Panc1 (cell line): ENCODE measurements at regions not wholly inside any gene's neighbourhood (a gene's known extent, or its start where the extent isn't known, plus 50 kb on each side); places are given as distances from the start of the nearest gene placed in this dataset.

Experiments
- ATAC-seq: fragments of 200-7000 bp; cut with Tn5 transposase; 2 replicates; pipeline ENCODE4 v1.9.1; 2020; ENCODE audit warnings: mild to moderate bottlenecking, moderate library complexity
- BruUV-seq: library from RNA; stranded (reverse); fragments of 400-500 nt; replicated peaks from 2 replicates; lab custom pipeline; 2021; lab: Mats Ljungman, UMichigan
- CTCF ChIA-PET: fragments of 300-600 bp; sonication (Branson Sonifier 250); formaldehyde crosslinking; loops from one replicate; lab custom pipeline; 2022; ENCODE audit warnings: antibody characterized with exemption; lab: Charles Lee
- POLR2A ChIA-PET: fragments of 300-600 bp; sonication (Branson Sonifier 250); formaldehyde crosslinking; loops from one replicate; lab custom pipeline; 2022; ENCODE audit warnings: antibody characterized with exemption; lab: Charles Lee
- DNase-seq: peaks from one replicate; pipeline ENCODE4 v3.0.0-alpha.2; 2010; ENCODE audit warnings: low read depth, low spot score
- H3K27ac ChIP-seq: 2 replicates; pipeline ENCODE4 v1.5.1; 2011; ENCODE audit warnings: mild to moderate bottlenecking, low read length, inconsistent platforms
- H3K27me3 ChIP-seq: fragments of 200-500 bp; sonication (Bioruptor generic); 2 replicates; pipeline ENCODE4 v1.6.0; 2014; ENCODE audit warnings: low read length, inconsistent platforms; ENCODE audit not compliant: control insufficient read depth, insufficient read depth
- H3K36me3 ChIP-seq: fragments of 200-500 bp; sonication (Bioruptor generic); 2 replicates; pipeline ENCODE4 v1.5.1; 2014; ENCODE audit warnings: inconsistent platforms, mild to moderate bottlenecking, low read length, moderate library complexity; ENCODE audit not compliant: control insufficient read depth, insufficient read depth
- H3K4me1 ChIP-seq: 2 replicates; pipeline ENCODE4 v1.5.1; 2011; ENCODE audit warnings: inconsistent platforms, mild to moderate bottlenecking, low read length, moderate library complexity; ENCODE audit not compliant: control insufficient read depth, insufficient read depth
- H3K4me3 ChIP-seq, 2 experiments: 2 replicates each; pipeline ENCODE4 v1.5.1; 2011 to 2012; ENCODE audit warnings: low read depth in 2 of 2, low read length in 2 of 2, mild to moderate bottlenecking in 2 of 2, inconsistent platforms in 1 of 2, moderate library complexity in 1 of 2
- H3K9me3 ChIP-seq: fragments of 200-500 bp; sonication (Bioruptor generic); 2 replicates; pipeline ENCODE4 v1.5.1; 2014; ENCODE audit warnings: low read depth, mild to moderate bottlenecking, inconsistent platforms, low read length, moderate library complexity; ENCODE audit not compliant: control insufficient read depth, insufficient read depth
- CTCF ChIP-seq: fragments of 450-650 bp; IDR thresholded peaks from 2 replicates; pipeline ENCODE4 v1.5.1; 2017; ENCODE audit warnings: mild to moderate bottlenecking
- POLR2AphosphoS5 ChIP-seq: IDR thresholded peaks from 2 replicates; pipeline ENCODE4 v1.6.1; 2012; ENCODE audit warnings: mild to moderate bottlenecking, low read depth, low read length, moderate library complexity
- SIN3A ChIP-seq: IDR thresholded peaks from 2 replicates; pipeline ENCODE4 v1.6.1; 2012; ENCODE audit warnings: low read depth, mild to moderate bottlenecking, low read length, moderate library complexity, borderline replicate concordance; ENCODE audit not compliant: insufficient read depth
- TCF7L2 ChIP-seq: IDR thresholded peaks from 2 replicates; pipeline ENCODE4 v1.6.1; 2011; ENCODE audit warnings: mild to moderate bottlenecking, low read depth, low read length, inconsistent platforms
- in situ Hi-C: cut with HindIII; loops from 2 replicates; pipeline ENCODE4 v1.10.0; 2016; ENCODE audit warnings: low sequenced_read_pairs, low pct_unique_long_range_greater_than_20kb
- intact Hi-C: fragments of 100-400 bp; cut with micrococcal nuclease; formaldehyde crosslinking; loops from one replicate; pipeline ENCODE4 v1.10.0; 2022; ENCODE audit not compliant: unreplicated experiment
- TF ChIP-seq, protein P1 (sequence below), 2 experiments: IDR thresholded peaks; 2 replicates each; pipeline ENCODE4 v1.6.1; 2011 to 2012; ENCODE audit warnings: low read depth in 2 of 2, control low read depth in 1 of 2, low read length in 1 of 2, mild to moderate bottlenecking in 1 of 2, moderate library complexity in 1 of 2; ENCODE audit not compliant: insufficient read depth in 1 of 2

DNA sequence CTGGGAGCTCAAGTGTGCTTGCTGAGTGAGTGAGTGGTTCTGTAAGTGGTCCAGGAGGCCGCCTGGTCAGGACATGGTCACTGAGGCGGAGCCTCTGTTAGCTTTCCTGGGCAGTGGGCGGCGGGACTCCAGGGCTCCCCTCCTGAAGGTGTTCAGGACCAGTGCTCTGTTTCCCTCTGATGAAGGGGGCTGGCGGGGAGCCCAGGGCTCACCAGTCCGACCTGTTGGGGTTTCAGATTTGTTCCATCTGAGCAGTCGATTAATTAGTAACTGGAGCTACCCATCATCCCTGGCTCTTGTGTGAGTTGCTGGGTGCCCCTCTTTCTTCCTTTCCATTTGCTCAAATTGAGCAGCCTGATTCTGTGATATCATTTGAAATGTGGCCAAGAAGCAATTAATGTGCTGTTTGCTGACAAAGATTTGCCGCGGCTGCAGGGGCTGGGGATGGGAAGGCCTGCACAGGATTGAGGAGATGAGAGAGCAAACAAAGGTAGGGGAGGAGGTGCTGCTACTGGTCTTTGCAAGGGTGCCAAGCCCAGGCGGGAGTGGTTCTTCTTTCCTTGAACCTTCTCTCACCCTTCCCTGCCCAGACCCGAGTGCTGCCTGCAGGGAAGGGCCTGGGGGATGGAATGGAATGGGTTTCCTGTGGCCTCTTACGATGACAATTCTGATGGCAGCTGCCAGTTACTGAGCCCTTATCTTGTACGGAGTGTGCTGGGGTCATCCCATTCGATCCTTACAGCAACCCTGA lies 92.8 kb upstream of the PITX1 start:
- Histone ChIP-seq H3K4me3 (no peak overlapping the region), H3K27ac (no peak overlapping the region), H3K27me3 (no peaks in the 10 kb centered on the region), H3K36me3 (no peaks in the 10 kb centered on the region), H3K9me3 (no peaks in the 10 kb centered on the region), H3K4me1 (no peaks in the 10 kb centered on the region)
- ChIA-PET POLR2A (no interaction called here), CTCF (interaction anchor here (0.5 kb wide), 1 partner anchor 53 kb away, joined by 3 read pairs; no protein-coding TSS in a partner anchor)
- TF ChIP-seq TCF7L2 (no peak), SIN3A (no peak), POLR2AphosphoS5 (no peak), CTCF (no peak)
- TF ChIP-seq, protein P1, sequence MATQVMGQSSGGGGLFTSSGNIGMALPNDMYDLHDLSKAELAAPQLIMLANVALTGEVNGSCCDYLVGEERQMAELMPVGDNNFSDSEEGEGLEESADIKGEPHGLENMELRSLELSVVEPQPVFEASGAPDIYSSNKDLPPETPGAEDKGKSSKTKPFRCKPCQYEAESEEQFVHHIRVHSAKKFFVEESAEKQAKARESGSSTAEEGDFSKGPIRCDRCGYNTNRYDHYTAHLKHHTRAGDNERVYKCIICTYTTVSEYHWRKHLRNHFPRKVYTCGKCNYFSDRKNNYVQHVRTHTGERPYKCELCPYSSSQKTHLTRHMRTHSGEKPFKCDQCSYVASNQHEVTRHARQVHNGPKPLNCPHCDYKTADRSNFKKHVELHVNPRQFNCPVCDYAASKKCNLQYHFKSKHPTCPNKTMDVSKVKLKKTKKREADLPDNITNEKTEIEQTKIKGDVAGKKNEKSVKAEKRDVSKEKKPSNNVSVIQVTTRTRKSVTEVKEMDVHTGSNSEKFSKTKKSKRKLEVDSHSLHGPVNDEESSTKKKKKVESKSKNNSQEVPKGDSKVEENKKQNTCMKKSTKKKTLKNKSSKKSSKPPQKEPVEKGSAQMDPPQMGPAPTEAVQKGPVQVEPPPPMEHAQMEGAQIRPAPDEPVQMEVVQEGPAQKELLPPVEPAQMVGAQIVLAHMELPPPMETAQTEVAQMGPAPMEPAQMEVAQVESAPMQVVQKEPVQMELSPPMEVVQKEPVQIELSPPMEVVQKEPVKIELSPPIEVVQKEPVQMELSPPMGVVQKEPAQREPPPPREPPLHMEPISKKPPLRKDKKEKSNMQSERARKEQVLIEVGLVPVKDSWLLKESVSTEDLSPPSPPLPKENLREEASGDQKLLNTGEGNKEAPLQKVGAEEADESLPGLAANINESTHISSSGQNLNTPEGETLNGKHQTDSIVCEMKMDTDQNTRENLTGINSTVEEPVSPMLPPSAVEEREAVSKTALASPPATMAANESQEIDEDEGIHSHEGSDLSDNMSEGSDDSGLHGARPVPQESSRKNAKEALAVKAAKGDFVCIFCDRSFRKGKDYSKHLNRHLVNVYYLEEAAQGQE (IDR thresholded peaks at IDR 0.05; ENCODE audit: insufficient read depth in 1 of 2, low read depth in 2 of 2, low read length in 1 of 2) = no peak
- DNase-seq (no peak), ATAC-seq (no peak)
- intact Hi-C loops = no loop called here
- in situ Hi-C loops = no loop called here
- BruUV-seq = no TSS peak

GRCh38 chr5:135124724-135125123 lies 90.7 kb upstream of the PITX1 start:
- Histone ChIP-seq H3K36me3 (no peaks in the 10 kb centered on the region), H3K27me3 (no peaks in the 10 kb centered on the region), H3K27ac (no peak overlapping the region), H3K9me3 (no peaks in the 10 kb centered on the region), H3K4me1 (no peaks in the 10 kb centered on the region), H3K4me3 (no peak overlapping the region)
- TF ChIP-seq TCF7L2 (no peak), SIN3A (no peak), CTCF (no peak), POLR2AphosphoS5 (no peak)
- TF ChIP-seq, protein P1 (IDR thresholded peaks at IDR 0.05; ENCODE audit: insufficient read depth in 1 of 2, low read depth in 2 of 2, low read length in 1 of 2) = no peak
- no TSS peak for BruUV-seq
- intact Hi-C loops (no loop called here), in situ Hi-C loops (no loop called here)
- DNase-seq (no peak), ATAC-seq (no peak)
- ChIA-PET CTCF (no interaction called here), POLR2A (interaction anchor here (0.6 kb wide), 1 partner anchor 93 kb away, joined by 3 read pairs; no protein-coding TSS in a partner anchor)
